ENCODE measurements at regions not wholly inside any gene's neighbourhood (a gene's known extent, or its start where the extent isn't known, plus 50 kb on each side); places are given as distances from the start of the nearest gene placed in this dataset.

- DNase-seq (no peak), ATAC-seq (no peak)
- intact Hi-C loops (cut with DNase I) = no loop called here
Measured at GRCh38 chr12:132427174-132427768, 62.7 kb upstream of the FBRSL1 start.

GRCh38 chr12:132426349-132427173 is 63.4 kb upstream of the FBRSL1 start:
- ATAC-seq = no peak
- no peak for DNase-seq
- intact Hi-C loops (cut with DNase I) = no loop called here

GRCh38 chr12:132424811-132425210 is 65.1 kb upstream of the FBRSL1 start:
- DNase-seq = no peak
- intact Hi-C loops (cut with DNase I) = no loop called here
- ATAC-seq = no peak

GRCh38 chr12:132423820-132424645 is 65.9 kb upstream of the FBRSL1 start:
- DNase-seq (no peak), ATAC-seq (no peak)
- intact Hi-C loops (cut with DNase I) = no loop called here

GRCh38 chr12:132423251-132423819 is 66.6 kb upstream of the FBRSL1 start:
- intact Hi-C loops (cut with DNase I) = no loop called here
- DNase-seq (no peak), ATAC-seq (no peak)

- intact Hi-C loops (cut with DNase I) = no loop called here
- DNase-seq (no peak), ATAC-seq (no peak)
Measured at GRCh38 chr12:132422381-132423043, 67.4 kb upstream of the FBRSL1 start.

GRCh38 chr12:132422040-132422380 is 67.9 kb upstream of the FBRSL1 start:
- DNase-seq = no peak
- intact Hi-C loops (cut with DNase I) = no loop called here
- no peak for ATAC-seq

GRCh38 chr12:132419631-132420246 is 70.2 kb upstream of the FBRSL1 start:
- ATAC-seq (no peak), DNase-seq (no peak)
- intact Hi-C loops (cut with DNase I) = loop anchor here (5.0 to 10.0 kb wide), 4 partner anchors 103 to 265 kb away; partner anchors contain the start of gene LRCOL1 (in 1 of the 2)

- ATAC-seq = no peak
- intact Hi-C loops (cut with DNase I) = loop anchor here (5.0 to 10.0 kb wide), 4 partner anchors 104 to 264 kb away; partner anchors contain the start of gene LRCOL1 (in 1 of the 2)
- DNase-seq = no peak
Measured at GRCh38 chr12:132418393-132418925, 71.5 kb upstream of the FBRSL1 start.

- intact Hi-C loops (cut with DNase I) = loop anchor here (5.0 to 10.0 kb wide), 4 partner anchors 105 to 263 kb away; partner anchors contain the start of gene LRCOL1 (in 1 of the 2)
- DNase-seq = no peak
Measured at GRCh38 chr12:132417741-132418140, 72.2 kb upstream of the FBRSL1 start.

GRCh38 chr12:132416827-132417226 is 73.1 kb upstream of the FBRSL1 start:
- DNase-seq = no peak
- ATAC-seq = no peak
- intact Hi-C loops (cut with DNase I) = loop anchor here (5.0 to 10.0 kb wide), 4 partner anchors 105 to 262 kb away; partner anchors contain the start of gene LRCOL1 (in 1 of the 2)

More at GRCh38 chr12:132417741-132418140, 72.2 kb upstream of the FBRSL1 start:
- ATAC-seq = no peak

- no peak for ATAC-seq
- intact Hi-C loops (cut with DNase I) = loop anchor here (5.0 to 10.0 kb wide), 4 partner anchors 106 to 261 kb away; partner anchors contain the start of gene LRCOL1 (in 1 of the 2)
Measured at GRCh38 chr12:132416121-132416673, 73.8 kb upstream of the FBRSL1 start.

GRCh38 chr12:132415327-132416120 is 74.4 kb upstream of the FBRSL1 start:
- intact Hi-C loops (cut with DNase I) = loop anchor here (1.0 to 10.0 kb wide), 5 partner anchors 107 to 261 kb away; partner anchors contain the start of gene LRCOL1 (in 1 of the 2)
- peak in 1 of 2 donors; percentile 10 for ATAC-seq

More at GRCh38 chr12:132416121-132416673, 73.8 kb upstream of the FBRSL1 start:
- no peak for DNase-seq

GRCh38 chr12:132414634-132415326 is 75.2 kb upstream of the FBRSL1 start:
- intact Hi-C loops (cut with DNase I) = loop anchor here (1.0 to 10.0 kb wide), 5 partner anchors 108 to 260 kb away; partner anchors contain the start of gene LRCOL1 (in 1 of the 2)
- ATAC-seq (peak; percentile 96 to 97), DNase-seq (peak; percentile 82)

More at GRCh38 chr12:132415327-132416120, 74.4 kb upstream of the FBRSL1 start:
- no peak for DNase-seq

GRCh38 chr12:132413931-132414588 is 75.9 kb upstream of the FBRSL1 start:
- intact Hi-C loops (cut with DNase I) = loop anchor here in 1 of 2 donors (10.0 kb wide), 1 partner anchor 259 kb away; no protein-coding TSS in a partner anchor
- ATAC-seq (peak in 1 of 2 donors; percentile 15), DNase-seq (no peak)
